ENCODE measurements at regions not wholly inside any gene's neighbourhood (a gene's known extent, or its start where the extent isn't known, plus 50 kb on each side); places are given as distances from the start of the nearest gene placed in this dataset.
"Not testable (repeated sequence)": the region's sequence is repeated elsewhere in the genome, so short reads cannot be mapped to it uniquely, and the experiment has no call there.

- DNase-seq (ENCODE audit: low spot score): no peak
These were observed 141.0 kb downstream of the ADCYAP1 start for GRCh38 chr18:1045658-1046057.

DNA sequence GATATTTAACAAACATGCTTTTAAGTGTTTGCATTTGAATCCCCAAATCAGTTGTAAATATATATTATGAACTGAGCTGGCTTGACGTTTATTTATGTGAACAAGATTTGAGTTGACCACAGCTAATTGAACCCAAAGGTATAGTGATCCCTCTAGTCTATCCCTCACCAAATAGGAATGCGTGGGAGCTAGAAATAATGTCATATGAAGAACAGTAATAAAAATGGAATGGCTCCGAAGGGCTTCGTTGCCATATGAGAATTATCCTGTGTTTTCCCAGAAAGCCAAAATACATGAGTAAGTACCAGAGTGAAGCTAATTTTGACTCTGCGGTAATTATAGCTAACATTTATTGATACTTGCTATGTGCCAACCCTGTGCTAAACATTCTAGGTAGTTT is 142.7 kb downstream of the ADCYAP1 start:
- DNase-seq (ENCODE audit: low spot score): no peak

DNA sequence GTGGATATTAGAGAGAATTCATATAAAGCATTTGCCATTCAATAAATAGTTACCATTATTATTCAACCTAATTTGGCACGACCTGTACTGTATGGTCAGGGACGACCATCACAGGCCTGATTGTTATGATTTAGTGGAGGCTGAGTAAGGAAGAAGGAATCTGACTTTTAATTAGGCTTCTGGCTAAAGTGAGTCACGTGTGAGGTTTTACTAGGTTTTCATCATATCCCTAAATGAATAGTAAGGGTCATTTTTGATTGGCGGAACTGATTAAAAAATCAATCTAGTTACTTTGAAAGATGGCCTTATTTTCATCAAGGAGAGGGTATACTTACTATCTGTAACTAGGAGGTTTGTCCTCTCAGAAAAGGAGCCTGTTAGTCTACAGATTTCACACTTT is 143.4 kb downstream of the ADCYAP1 start:
- DNase-seq (ENCODE audit: low spot score): no peak

DNA sequence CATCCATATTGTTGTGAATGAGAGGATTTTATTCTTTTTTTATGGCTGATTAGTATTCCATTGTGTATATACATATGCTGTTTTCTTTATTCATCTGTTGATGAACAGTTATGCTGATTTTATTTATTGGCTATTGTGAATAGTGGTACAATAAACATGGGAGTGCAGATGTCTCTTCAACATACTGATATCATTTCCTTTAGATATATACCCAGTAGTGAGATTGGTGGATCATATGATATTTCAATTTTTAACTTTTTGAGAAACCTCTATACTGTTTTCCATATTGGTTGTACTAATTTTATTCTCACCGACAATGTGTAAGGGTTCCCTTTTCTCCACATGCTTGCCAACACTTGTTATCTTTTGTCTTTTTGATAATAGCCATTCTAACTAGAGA is 144.5 kb downstream of the ADCYAP1 start:
- no peak for DNase-seq (ENCODE audit: low spot score)

- DNase-seq (ENCODE audit: low spot score): no peak
These were observed 145.5 kb downstream of the ADCYAP1 start for GRCh38 chr18:1050012-1050657.

DNA sequence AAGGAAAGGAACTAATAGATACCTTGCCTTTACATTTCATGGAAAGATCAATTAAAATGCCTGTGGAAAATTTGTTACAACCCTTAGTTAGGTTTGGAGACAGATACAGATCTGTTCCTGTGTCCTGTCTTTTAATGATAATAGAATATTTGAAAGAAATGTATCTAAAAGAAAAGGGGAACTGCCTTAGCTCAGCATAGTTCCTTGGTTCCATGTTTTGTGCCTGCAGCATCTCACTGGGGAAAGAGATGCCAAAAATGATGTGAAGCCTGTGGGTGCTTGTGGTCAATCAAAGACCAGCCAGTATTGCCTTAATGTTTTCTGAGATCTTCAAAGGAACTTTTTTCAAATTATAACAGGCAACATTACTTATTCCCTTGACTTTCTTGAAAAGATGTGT is 147.6 kb downstream of the ADCYAP1 start:
- DNase-seq (ENCODE audit: low spot score): no peak

- no peak for DNase-seq (ENCODE audit: low spot score)
These were observed 149.0 kb downstream of the ADCYAP1 start for GRCh38 chr18:1053331-1054315.

- DNase-seq (ENCODE audit: low spot score): no peak
These were observed 151.7 kb downstream of the ADCYAP1 start for GRCh38 chr18:1056404-1056803.

- no peak for DNase-seq (ENCODE audit: low spot score)
These were observed 152.7 kb downstream of the ADCYAP1 start for GRCh38 chr18:1057367-1057766.

DNA sequence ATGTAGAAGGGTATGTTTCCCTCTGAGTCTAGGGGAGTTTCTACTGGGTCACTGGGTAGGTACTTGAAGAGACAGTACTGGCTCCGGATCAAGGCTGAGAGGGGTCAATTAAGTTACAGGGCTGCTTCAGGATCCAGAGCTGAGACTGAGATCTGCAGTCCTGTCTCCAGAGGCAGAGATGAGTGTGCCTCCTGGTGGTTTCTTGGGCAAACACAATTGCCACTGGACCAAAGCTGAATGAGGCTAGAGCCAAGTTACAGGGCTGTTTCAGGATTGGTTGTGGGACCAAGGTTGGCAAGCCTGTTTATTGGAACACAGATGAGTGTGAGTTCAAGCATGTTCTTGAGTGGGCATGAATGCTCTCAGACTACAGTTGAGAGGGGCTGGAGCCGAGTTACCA is 157.9 kb downstream of the ADCYAP1 start:
- no peak for DNase-seq (ENCODE audit: low spot score)

GRCh38 chr18:1075322-1075721 is 170.7 kb downstream of the ADCYAP1 start:
- no peak for DNase-seq (ENCODE audit: low spot score)

DNA sequence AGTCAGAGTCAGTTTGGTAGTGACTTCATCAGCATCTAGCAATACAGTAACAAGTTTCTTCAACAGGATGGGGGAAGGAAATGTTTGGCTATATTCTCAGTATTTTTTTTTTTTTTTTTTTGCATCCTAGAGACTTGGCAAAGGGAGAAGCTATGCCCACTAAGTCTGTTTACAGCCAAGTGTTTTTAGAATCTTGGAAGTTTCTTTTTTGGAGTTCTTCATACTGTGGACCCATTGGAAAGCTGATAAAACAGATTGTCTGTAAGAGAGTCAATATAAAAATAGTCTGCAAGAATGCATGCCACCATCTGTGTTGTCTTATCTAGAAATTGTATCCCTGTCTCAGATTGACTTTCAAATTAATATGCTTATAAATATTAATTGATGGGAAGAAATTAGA is 171.2 kb downstream of the ADCYAP1 start:
- DNase-seq (ENCODE audit: low spot score): no peak

DNA sequence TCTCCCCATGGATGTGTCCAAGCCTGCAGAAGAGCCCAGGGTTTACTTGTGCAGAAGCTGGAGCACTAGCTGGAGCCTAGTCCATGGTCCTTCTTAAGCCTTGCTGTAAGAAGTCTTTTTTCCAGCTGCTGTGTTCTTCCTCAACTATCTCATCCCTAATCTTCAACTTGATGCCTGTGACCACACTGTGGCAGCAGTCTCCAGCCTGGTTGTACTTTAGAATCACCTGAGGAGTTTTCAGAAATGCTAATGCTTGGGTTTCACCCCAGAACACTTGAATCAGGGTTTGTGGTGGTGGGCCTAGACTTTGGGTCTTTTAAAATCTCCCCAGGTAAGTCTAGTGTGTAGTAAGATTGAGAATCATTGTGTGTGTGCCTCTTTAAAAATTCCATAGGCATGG is 173.6 kb downstream of the ADCYAP1 start:
- DNase-seq (ENCODE audit: low spot score): no peak

DNA sequence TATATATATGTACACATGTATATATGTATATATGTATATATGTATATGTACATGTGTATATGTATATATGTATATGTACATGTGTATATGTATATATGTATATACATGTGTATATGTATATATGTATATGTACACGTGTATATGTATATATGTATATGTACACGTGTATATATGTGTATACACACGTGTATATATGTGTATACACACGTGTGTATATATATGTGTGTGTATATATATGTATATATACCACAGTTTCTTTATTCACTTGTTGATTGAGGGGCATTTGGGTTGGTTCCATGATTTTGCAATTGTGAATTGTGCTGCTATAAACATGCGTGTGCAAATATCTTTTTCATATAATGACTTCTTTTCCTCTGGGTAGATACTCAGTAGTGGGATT is 179.0 kb downstream of the ADCYAP1 start:
- DNase-seq (ENCODE audit: low spot score): not testable (repeated sequence)

DNA sequence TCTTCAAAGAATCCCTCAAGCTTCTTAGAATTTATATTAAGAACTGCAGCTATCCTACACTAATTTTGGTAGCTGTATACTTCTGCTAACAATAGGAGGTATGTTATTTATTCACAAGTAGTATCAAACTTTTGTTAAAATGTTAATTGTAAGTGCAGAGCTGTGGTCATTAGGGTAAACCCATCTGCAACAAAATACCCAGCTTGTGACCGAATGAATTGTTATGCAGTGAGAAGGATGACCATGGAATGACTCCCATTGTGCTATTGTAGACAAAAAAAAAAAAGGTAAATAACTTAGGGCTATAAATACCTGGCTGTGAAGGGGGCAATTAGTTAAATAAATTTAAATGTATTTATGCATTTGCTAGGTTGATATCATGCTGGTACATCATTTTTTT is 186.1 kb downstream of the ADCYAP1 start:
- no peak for DNase-seq (ENCODE audit: low spot score)

- DNase-seq (ENCODE audit: low spot score): no peak
These were observed 187.6 kb downstream of the ADCYAP1 start for GRCh38 chr18:1092228-1092627.

- no peak for DNase-seq (ENCODE audit: low spot score)
These were observed 189.7 kb downstream of the ADCYAP1 start for GRCh38 chr18:1094409-1094808.

- DNase-seq (ENCODE audit: low spot score): not testable (repeated sequence)
These were observed 193.5 kb downstream of the ADCYAP1 start for GRCh38 chr18:1097991-1098735.

- no peak for DNase-seq (ENCODE audit: low spot score)
These were observed 198.2 kb downstream of the ADCYAP1 start for GRCh38 chr18:1102848-1103247.

DNA sequence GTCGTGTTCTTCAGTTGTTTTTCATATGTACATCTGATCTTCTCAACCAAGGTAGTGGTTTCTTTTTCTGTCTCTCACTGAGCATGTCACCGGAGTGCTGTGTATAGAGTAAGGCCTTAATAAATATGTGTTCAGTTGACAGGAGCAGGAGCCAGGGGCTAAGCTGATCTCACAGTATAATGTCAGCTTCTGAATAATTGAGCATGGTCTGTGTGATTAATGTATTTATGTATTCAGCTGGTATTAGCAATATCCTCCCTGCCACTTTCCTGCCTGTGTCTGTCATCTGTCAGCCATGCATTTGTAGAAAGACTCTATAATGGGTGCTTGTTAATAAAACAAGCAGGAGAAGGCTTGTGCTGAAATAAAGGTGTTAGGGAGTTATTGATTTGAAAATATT is 198.9 kb downstream of the ADCYAP1 start:
- no peak for DNase-seq (ENCODE audit: low spot score)

DNA sequence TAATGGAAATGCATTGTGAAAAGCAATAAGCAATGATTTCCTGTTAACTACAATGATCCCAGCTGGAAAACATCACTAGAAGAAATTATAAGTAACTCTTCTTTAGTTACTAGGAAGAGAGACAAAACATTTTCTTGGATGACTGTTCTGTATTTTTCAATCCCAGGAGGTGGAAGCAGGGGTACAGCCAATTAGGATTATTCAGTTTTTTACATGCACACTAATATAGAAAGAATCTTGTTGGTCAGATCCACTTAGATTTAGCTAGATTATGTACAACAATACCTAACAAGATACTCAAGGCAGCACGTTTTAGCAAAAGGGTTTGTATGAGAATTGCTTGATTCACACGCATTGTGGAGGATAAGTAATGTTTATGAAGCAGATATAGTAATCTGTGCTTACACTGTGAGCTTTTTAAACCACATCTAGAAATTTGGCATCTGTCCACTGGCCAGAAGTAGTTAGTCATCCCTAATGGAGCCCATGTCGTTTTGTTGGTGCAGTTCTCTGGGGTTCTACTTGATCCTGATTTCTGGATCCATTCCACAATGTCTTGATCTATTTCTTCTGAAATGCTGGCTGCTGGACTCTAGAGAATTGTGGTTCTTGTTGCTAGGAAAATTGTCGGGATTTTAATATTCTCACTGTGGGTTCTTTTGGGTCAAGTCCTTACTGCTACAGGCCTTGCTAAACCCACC is 199.7 kb downstream of the ADCYAP1 start:
- DNase-seq (ENCODE audit: low spot score): no peak

GRCh38 chr18:1124495-1124894 is 219.8 kb downstream of the ADCYAP1 start:
- DNase-seq (ENCODE audit: low spot score): no peak

Data from D341Med (cell line).